RPMI7951 (cell line): ENCODE measurements at regions not wholly inside any gene's neighbourhood (a gene's known extent, or its start where the extent isn't known, plus 50 kb on each side); places are given as distances from the start of the nearest gene placed in this dataset.

Experiments used
- DNase-seq: peaks from one replicate; pipeline ENCODE4 v3.0.0-alpha.2; 2012; ENCODE audit warnings: low read depth

- DNase-seq, result no peak
These were observed 757.3 kb upstream of the IGFBP3 start for GRCh38 chr7:46678421-46678820.

- DNase-seq, result no peak
These were observed 754.4 kb upstream of the IGFBP3 start for GRCh38 chr7:46675456-46675855.

GRCh38 chr7:46672861-46673260 lies 751.8 kb upstream of the IGFBP3 start:
- no peak for DNase-seq

- no peak for DNase-seq
These were observed 750.2 kb upstream of the IGFBP3 start for GRCh38 chr7:46671108-46671769.

DNA sequence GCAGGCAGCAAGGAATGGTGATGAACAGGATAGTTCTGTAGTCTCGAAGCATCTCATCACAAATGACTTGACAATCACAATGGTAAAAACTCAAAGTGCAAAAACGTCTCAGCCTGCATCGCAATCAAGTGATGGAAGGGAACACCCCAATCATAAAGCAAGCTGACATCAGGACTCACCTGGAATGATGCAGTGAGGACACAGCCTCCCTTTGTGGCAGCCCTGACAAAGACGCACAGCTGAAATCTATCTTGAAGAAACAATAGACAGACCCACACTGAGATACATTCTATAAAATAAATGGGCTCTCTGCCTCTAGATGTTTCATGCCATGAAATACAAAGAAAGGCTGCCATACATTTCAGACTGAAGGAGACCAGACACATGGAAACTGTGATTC lies 748.0 kb upstream of the IGFBP3 start:
- no peak for DNase-seq

GRCh38 chr7:46664453-46664852 lies 743.4 kb upstream of the IGFBP3 start:
- DNase-seq, result no peak

- no peak for DNase-seq
These were observed 742.0 kb upstream of the IGFBP3 start for GRCh38 chr7:46663025-46663424.

- no peak for DNase-seq
These were observed 740.4 kb upstream of the IGFBP3 start for GRCh38 chr7:46661431-46661830.

- peak; percentile 20 for DNase-seq
These were observed 739.4 kb upstream of the IGFBP3 start for GRCh38 chr7:46660402-46660980.

DNA sequence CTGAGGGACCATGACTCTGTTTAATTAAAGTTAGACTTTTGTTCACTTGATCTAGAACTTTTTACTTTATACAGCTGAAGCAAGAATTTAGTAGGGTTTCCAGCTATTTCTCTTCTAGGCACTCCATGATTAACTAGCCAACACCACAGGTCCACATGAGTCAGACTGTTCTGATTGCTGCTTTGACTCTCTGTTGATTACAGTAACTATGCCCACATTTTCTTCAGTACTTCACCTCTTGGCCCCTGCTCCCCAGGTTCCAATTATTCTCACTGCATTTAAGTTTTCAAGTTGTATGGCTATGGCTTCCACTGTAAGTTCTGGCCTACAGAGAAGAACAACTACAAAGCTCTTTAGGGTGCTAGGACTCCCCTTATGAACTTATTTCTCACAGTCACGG lies 737.2 kb upstream of the IGFBP3 start:
- peak; percentile 6 for DNase-seq

- peak; percentile 30 for DNase-seq
These were observed 733.7 kb upstream of the IGFBP3 start for GRCh38 chr7:46654546-46655443.

DNA sequence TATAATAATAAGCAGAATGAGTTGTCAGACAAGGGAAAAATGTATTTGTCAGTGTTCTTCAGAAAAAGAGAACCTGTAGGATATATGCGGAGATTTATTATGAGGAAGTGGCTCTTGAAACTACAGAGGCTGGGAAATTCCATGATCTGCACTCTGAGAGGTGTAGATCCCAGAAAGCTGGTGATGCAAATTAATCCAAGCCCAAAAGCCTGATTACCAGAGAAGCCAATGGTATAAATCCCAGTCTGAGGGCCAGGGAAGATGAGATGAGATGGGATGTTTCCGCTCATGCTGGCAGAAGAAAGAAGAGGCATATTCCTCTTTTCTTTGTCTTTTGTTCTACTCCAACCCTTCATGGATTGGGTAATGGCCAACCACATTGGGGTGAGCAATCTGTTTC lies 732.8 kb upstream of the IGFBP3 start:
- no peak for DNase-seq

DNA sequence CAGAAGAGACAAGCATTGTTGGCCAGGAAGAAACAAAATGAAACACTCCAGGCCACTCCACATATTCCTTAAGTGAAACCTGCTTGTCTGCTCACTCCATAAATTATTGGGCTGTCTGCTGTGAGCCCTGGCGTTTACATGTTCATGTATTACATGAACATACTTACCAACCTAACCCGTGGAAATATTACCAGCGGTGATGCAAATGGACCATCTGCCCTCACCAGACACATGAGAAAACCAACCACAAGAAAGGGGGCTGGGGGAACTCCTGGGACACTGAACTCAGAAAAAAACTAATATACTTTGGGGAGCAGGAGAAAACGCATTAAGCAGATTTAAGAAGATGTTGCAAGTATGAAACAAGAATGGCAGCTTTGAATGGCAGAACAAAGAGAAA lies 731.2 kb upstream of the IGFBP3 start:
- DNase-seq, result no peak

DNA sequence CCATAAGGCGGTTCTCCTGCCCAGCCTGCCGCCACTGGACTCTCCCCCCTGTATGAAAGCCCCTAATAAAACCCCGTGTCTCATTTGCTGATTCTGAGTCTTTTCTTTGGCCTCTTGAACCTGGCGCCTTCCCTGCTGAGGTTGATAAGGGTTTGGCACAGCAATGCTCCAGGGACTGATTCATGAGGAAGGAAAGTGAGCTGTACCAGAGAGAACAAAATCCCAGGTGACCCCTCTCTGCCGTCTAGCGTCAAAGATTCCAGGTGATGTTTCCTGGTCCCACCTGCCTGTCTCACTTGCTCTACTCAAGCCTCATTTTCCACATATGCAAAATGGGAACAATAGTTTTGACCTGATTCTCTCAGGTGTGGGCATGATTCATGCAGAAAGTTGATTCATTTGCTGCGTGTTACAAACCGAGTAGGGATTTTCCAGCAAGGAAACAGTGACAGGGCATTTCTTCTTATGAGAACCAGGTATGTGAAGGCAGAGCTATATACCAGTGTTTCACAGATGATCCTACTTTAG lies 730.6 kb upstream of the IGFBP3 start:
- no peak for DNase-seq

- DNase-seq, result no peak
These were observed 730.0 kb upstream of the IGFBP3 start for GRCh38 chr7:46651070-46651469.

- DNase-seq, result no peak
These were observed 728.8 kb upstream of the IGFBP3 start for GRCh38 chr7:46649876-46650275.

DNA sequence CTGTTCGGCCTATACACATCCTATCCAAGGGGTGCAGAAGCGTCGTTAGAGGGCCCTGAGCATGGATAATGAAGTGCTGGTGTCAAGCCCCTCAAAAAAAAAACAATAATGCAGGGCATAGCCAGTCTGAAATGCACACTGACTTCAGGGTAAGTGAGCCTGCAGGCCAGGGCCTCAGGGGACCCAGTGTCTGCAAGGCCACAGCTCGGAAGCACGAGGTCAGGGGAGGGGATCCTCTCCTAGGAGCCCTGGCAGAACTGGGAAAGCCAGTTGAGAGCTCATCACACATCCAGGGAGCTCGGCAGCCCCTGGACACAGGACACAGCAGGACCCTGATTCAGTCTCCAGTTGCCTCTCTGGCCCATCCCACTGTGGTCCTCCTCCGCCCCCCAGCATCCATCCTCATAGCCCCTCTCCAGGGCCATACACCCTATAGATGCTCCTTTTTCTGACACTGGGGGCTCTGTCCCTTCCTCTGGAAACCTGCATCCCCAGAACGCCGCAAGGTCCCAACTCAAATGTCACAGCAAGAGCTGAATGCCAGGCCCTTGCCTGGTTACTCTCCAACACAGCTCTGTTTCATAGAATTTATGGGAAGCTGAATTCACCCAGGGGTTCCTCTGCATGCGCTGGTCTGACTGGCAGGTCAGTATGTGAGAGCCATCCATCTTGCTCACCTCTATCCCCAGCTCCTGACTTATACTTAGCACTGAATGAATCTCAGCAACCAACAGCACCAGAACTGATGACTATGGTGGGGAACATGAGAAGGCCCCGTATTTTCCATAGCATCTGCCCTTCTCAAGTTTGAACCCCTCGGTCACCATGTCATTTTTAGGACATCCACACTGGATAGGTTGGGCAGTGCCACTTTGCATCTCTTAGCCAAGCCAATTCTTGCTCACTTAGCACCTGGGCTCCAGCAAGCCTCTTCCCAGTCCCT lies 717.0 kb upstream of the IGFBP3 start:
- no peak for DNase-seq

DNA sequence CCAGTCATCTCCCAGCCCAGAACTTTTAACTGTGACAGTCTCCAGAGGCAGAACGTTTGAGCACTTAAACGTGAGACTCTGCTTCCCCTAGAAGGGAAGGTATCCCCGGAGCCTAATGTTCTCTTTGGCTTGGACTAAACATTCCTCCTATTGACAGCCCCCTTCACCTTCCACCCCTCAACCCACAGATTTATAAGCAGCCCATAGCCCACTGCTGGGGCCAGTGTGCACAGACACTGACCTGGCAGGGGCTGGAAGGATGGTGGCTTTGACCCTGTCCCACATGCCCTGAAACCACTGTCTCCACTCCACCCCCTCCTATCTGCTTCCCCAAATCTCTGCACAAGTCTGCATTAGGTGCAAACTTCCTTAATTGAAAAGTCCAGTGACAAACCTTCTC lies 715.0 kb upstream of the IGFBP3 start:
- DNase-seq, result no peak

- no peak for DNase-seq
These were observed 712.7 kb upstream of the IGFBP3 start for GRCh38 chr7:46633630-46634240.

DNA sequence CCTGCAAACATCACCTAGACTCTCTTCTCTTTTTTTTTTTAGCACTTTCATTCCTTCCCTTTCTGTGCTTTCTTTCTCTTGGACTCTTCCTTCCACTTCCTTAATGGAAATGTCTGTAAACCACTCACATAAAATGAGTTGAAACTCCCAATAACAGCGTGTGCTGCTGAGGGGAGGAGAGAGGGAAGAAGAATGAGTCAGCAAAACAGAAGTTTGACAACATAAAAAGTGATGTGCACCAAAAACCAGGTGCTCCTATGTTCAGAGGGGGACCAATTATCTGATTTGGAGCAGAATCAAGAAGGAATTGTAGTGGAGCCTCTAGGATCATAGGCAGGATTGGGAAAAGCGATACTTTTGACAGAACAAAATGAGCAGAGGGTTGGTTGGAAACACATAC lies 712.1 kb upstream of the IGFBP3 start:
- peak; percentile 11 for DNase-seq

GRCh38 chr7:46630031-46630430 lies 709.0 kb upstream of the IGFBP3 start:
- DNase-seq, result peak; percentile 78
